ENCODE measurements at regions not wholly inside any gene's neighbourhood (a gene's known extent, or its start where the extent isn't known, plus 50 kb on each side); places are given as distances from the start of the nearest gene placed in this dataset.
"Not testable (repeated sequence)": the region's sequence is repeated elsewhere in the genome, so short reads cannot be mapped to it uniquely, and the experiment has no call there.

DNA sequence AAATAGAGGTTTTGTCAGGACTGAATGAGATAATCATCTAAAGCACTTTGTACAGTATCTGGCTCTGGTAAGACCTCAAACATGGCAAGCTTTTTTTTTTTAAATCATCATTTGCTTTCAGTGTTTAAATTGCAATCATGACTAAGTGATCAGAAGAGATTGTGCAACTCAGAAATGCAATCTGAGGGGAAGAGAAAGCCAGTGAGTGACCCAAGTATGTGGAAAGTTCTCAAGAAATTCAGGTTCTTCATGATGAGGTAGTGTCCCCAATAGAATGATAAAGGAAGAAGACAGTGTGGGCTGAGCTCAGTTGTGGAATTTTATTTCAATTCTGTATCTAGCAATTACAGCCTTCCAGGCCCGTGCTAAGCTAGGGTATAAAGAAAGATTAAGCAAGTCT lies 132.2 kb upstream of the TBC1D5 start:
- DNase-seq, result no peak
- Histone ChIP-seq H3K9me3 (no peaks in the 10 kb centered on the region), H3K36me3 (no peaks in the 10 kb centered on the region), H3K4me3 (no peak overlapping the region), H3K27ac (no peak overlapping the region), H3K27me3 (no peaks in the 10 kb centered on the region), H3K4me1 (no peaks in the 10 kb centered on the region), H3K9ac (ENCODE audit: low read depth in 2 of 2, low read length in 2 of 2) (no peak overlapping the region)
- intact Hi-C loops (cut with DNase I), result no loop called here
- no peak for TF ChIP-seq CTCF (IDR thresholded peaks at IDR 0.05)

DNA sequence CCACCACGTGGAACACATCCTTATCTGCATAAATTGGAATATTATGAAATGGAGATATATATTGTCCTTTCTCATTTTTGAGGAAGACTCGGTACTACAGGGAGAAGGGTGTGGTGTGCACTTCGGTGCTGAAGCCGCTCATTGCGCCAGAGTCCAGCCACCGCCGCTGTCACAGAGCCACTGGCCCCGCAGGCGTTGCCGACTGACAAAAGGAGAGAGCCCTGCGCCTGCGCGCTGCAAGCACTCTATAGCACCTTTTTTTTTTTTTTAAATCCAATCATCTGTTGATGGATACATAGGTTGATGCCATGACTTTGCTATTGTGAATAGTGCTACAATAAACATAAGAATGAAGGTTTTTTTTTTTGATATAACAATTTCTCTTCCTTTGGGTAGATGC lies 130.0 kb upstream of the TBC1D5 start:
- no peaks in the 10 kb centered on the region for H3K36me3 ChIP-seq
- DNase-seq, result no peak
- H3K9ac ChIP-seq (ENCODE audit: low read depth in 2 of 2, low read length in 2 of 2), result no peak overlapping the region
- H3K4me1 ChIP-seq, result no peaks in the 10 kb centered on the region
- no peak for TF ChIP-seq CTCF (IDR thresholded peaks at IDR 0.05)
- H3K4me3 ChIP-seq, result no peak overlapping the region
- intact Hi-C loops (cut with DNase I), result no loop called here
- H3K27ac ChIP-seq, result no peak overlapping the region
- no peaks in the 10 kb centered on the region for H3K9me3 ChIP-seq
- H3K27me3 ChIP-seq, result no peaks in the 10 kb centered on the region

DNA sequence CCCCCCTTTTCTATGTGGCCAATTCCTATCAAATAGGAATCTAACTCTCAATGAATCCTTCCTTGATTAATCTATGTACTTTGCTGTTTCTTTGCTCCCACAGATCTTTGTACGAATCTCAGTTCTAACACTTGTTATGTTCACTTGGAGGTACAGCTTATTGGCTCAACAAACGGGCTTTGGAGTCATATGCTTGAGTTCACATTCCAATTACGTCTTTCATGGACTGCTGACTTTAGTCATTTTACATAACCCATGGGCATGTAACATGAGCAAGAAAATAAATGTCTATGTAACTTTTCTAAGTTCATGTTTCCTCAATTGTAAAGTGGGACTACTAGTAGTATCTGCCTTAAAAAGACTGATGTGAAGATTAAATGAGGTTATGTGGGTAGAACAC lies 123.2 kb upstream of the TBC1D5 start:
- H3K4me1 ChIP-seq, result no peaks in the 10 kb centered on the region
- no peak overlapping the region for H3K4me3 ChIP-seq
- no peaks in the 10 kb centered on the region for H3K27me3 ChIP-seq
- no peak for DNase-seq
- intact Hi-C loops (cut with DNase I), result no loop called here
- no peaks in the 10 kb centered on the region for H3K9me3 ChIP-seq
- H3K9ac ChIP-seq (ENCODE audit: low read depth in 2 of 2, low read length in 2 of 2), result no peak overlapping the region
- H3K36me3 ChIP-seq, result no peaks in the 10 kb centered on the region
- H3K27ac ChIP-seq, result no peak overlapping the region
- no peak for TF ChIP-seq CTCF (IDR thresholded peaks at IDR 0.05)

DNA sequence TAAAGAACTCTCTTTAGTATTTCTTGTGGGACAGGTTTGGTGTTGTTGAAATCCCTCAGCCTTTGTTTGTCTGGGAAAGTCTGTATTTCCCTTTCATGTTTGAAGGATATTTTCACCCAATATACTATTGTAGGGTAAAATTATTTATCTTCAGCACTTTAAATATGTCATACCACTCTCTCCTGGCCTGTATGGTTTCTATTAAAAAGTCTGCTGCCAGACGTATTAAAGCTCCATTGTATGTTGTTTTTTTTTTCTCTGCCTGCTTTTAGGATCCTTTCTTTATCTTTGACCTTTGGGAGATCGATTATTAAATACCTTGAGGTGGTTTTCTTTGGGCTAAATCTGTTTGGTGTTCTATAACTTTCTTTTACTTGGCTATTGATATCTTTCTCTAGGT lies 119.0 kb upstream of the TBC1D5 start:
- no peaks in the 10 kb centered on the region for H3K27me3 ChIP-seq
- no peaks in the 10 kb centered on the region for H3K36me3 ChIP-seq
- no peaks in the 10 kb centered on the region for H3K4me1 ChIP-seq
- TF ChIP-seq CTCF (IDR thresholded peaks at IDR 0.05), result no peak
- no peak overlapping the region for H3K4me3 ChIP-seq
- intact Hi-C loops (cut with DNase I), result no loop called here
- H3K9ac ChIP-seq (ENCODE audit: low read depth in 2 of 2, low read length in 2 of 2), result no peak overlapping the region
- no peaks in the 10 kb centered on the region for H3K9me3 ChIP-seq
- DNase-seq, result no peak
- H3K27ac ChIP-seq, result no peak overlapping the region

DNA sequence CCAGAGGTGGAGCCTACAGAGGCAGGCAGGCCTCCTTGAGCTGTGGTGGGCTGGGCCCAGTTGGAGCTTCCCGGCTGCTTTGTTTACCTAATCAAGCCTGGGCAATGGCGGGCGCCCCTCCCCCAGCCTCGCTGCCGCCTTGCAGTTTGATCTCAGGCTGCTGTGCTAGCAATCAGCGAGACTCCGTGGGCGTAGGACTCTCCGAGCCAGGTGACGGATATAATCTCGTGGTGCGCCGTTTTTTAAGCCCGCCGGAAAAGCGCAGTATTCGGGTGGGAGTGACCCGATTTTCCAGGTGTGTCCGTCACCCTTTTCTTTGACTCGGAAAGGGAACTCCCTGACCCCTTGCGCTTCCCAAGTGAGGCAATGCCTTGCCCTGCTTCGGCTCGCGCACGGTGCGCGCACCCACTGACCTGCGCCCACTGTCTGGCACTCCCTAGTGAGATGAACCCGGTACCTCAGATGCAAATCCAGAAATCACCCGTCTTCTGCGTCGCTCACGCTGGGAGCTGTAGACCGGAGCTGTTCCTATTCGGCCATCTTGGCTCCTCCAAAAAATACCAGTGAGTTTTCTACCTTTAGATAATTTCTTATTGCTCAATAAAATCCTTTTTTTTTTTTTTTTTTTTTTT lies 118.5 kb upstream of the TBC1D5 start:
- H3K36me3 ChIP-seq; H3K9me3 ChIP-seq; DNase-seq; H3K27me3 ChIP-seq; H3K4me1 ChIP-seq; H3K4me3 ChIP-seq; H3K27ac ChIP-seq; H3K9ac ChIP-seq (ENCODE audit: low read depth in 2 of 2, low read length in 2 of 2); intact Hi-C loops (cut with DNase I): not testable (repeated sequence)

DNA sequence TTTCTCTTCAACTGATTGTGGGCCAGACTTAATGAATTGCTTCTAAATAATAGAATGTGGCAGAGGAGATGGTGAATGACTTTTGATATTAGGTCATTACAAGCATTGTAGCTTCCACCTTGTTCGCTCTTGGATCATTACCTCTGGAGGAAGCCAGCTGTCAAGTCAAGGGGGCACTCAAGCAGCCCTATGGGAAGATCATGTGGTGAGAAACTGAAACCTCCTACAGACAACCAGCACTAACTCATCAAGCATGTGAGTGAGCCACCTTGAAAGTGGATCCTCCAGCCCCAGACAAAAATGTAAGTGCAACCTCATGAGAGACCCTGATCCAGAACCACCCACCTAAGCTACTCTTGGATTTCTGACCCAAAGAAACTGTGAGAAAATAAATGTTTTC lies 109.8 kb upstream of the TBC1D5 start:
- Histone ChIP-seq H3K4me3 (no peak overlapping the region), H3K27me3 (no peaks in the 10 kb centered on the region), H3K4me1 (no peaks in the 10 kb centered on the region), H3K9me3 (no peaks in the 10 kb centered on the region), H3K27ac (no peak overlapping the region), H3K36me3 (no peaks in the 10 kb centered on the region), H3K9ac (ENCODE audit: low read depth in 2 of 2, low read length in 2 of 2) (no peak overlapping the region)
- intact Hi-C loops (cut with DNase I), result no loop called here
- no peak for DNase-seq
- TF ChIP-seq CTCF (IDR thresholded peaks at IDR 0.05), result no peak
